GM12891 (cell line): ENCODE measurements at regions not wholly inside any gene's neighbourhood (a gene's known extent, or its start where the extent isn't known, plus 50 kb on each side); places are given as distances from the start of the nearest gene placed in this dataset.

ENCODE experiments used
- PAX5 ChIP-seq: IDR thresholded peaks from 2 replicates; pipeline ENCODE4 v1.6.1; 2011; ENCODE audit warnings: low read length, moderate library complexity, mild to moderate bottlenecking; ENCODE audit not compliant: insufficient read depth, severe bottlenecking
- POLR2A ChIP-seq: IDR thresholded peaks from 2 replicates; pipeline ENCODE4 v1.6.1; 2011; ENCODE audit warnings: low read depth, low read length, control low read depth
- POLR2AphosphoS5 ChIP-seq: IDR thresholded peaks from 2 replicates; pipeline ENCODE4 v1.6.1; 2011; ENCODE audit warnings: low read depth, low read length, control low read depth
- TAF1 ChIP-seq: IDR thresholded peaks from 2 replicates; pipeline ENCODE4 v1.6.1; 2011; ENCODE audit warnings: low read depth, low read length, control low read depth

GRCh38 chr10:83195021-83195420, 944.3 kb upstream of the GHITM start:
- no peak for TF ChIP-seq POLR2A
- no peak for TF ChIP-seq TAF1
- no peak for TF ChIP-seq POLR2AphosphoS5
- TF ChIP-seq PAX5 = no peak
